Effector memory CD4-positive, alpha-beta T cell (primary cell): ENCODE measurements at regions not wholly inside any gene's neighbourhood (a gene's known extent, or its start where the extent isn't known, plus 50 kb on each side); places are given as distances from the start of the nearest gene placed in this dataset.

ENCODE experiments used
- DNase-seq, 3 donors: peaks; one replicate each; pipeline ENCODE4 v3.0.0-alpha.2; 2020
- H3K27ac ChIP-seq: 2 replicates; pipeline ENCODE4 v1.7.0; 2013; ENCODE audit warnings: mild to moderate bottlenecking, low read length, moderate library complexity; ENCODE audit not compliant: insufficient read depth, poor library complexity, severe bottlenecking
- H3K27me3 ChIP-seq: replicated peaks from 2 replicates; pipeline ENCODE4 v1.7.0; 2013; ENCODE audit warnings: mild to moderate bottlenecking, low read length; ENCODE audit not compliant: insufficient read depth, control insufficient read depth, poor library complexity, severe bottlenecking
- H3K36me3 ChIP-seq: 2 replicates; pipeline ENCODE4 v1.7.0; 2013; ENCODE audit warnings: mild to moderate bottlenecking, low read length, moderate library complexity; ENCODE audit not compliant: control insufficient read depth, insufficient read depth
- H3K4me1 ChIP-seq: 2 replicates; pipeline ENCODE4 v1.7.0; 2013; ENCODE audit warnings: low read length, mild to moderate bottlenecking; ENCODE audit not compliant: control insufficient read depth, insufficient read depth, poor library complexity, severe bottlenecking
- H3K4me3 ChIP-seq: 2 replicates; pipeline ENCODE4 v1.7.0; 2013; ENCODE audit warnings: low read length, low read depth, mild to moderate bottlenecking; ENCODE audit not compliant: insufficient read depth, poor library complexity, severe bottlenecking
- H3K9me3 ChIP-seq: 2 replicates; pipeline ENCODE4 v1.7.0; 2013; ENCODE audit warnings: mild to moderate bottlenecking, low read length, moderate library complexity; ENCODE audit not compliant: control insufficient read depth

- H3K4me3 ChIP-seq = no peak overlapping the region
- no peaks in the 10 kb centered on the region for H3K27me3 ChIP-seq
- no peaks in the 10 kb centered on the region for H3K9me3 ChIP-seq
- no peak for DNase-seq
- no peak overlapping the region for H3K27ac ChIP-seq
- H3K36me3 ChIP-seq = no peaks in the 10 kb centered on the region
- H3K4me1 ChIP-seq = no peaks in the 10 kb centered on the region
Measured at GRCh38 chr15:97053635-97054034, 723.1 kb downstream of the NR2F2 start.

- no peaks in the 10 kb centered on the region for H3K27me3 ChIP-seq
- no peak overlapping the region for H3K4me3 ChIP-seq
- DNase-seq = no peak
- H3K36me3 ChIP-seq = no peaks in the 10 kb centered on the region
- H3K27ac ChIP-seq = no peak overlapping the region
- H3K4me1 ChIP-seq = no peaks in the 10 kb centered on the region
- H3K9me3 ChIP-seq = no peaks in the 10 kb centered on the region
Measured at GRCh38 chr15:97057503-97057902, 727.0 kb downstream of the NR2F2 start.

GRCh38 chr15:97059281-97059680 lies 728.8 kb downstream of the NR2F2 start:
- H3K27me3 ChIP-seq = no peaks in the 10 kb centered on the region
- H3K4me3 ChIP-seq = no peak overlapping the region
- H3K4me1 ChIP-seq = no peaks in the 10 kb centered on the region
- H3K9me3 ChIP-seq = no peaks in the 10 kb centered on the region
- no peak overlapping the region for H3K27ac ChIP-seq
- no peak for DNase-seq
- no peaks in the 10 kb centered on the region for H3K36me3 ChIP-seq

- H3K36me3 ChIP-seq = no peaks in the 10 kb centered on the region
- H3K9me3 ChIP-seq = no peaks in the 10 kb centered on the region
- no peak overlapping the region for H3K4me3 ChIP-seq
- no peak for DNase-seq
- H3K27me3 ChIP-seq = no peaks in the 10 kb centered on the region
- no peaks in the 10 kb centered on the region for H3K4me1 ChIP-seq
- no peak overlapping the region for H3K27ac ChIP-seq
Measured at GRCh38 chr15:97061392-97061791, 730.9 kb downstream of the NR2F2 start.

- no peaks in the 10 kb centered on the region for H3K27me3 ChIP-seq
- no peak overlapping the region for H3K27ac ChIP-seq
- DNase-seq = no peak
- H3K36me3 ChIP-seq = no peaks in the 10 kb centered on the region
- no peak overlapping the region for H3K4me3 ChIP-seq
- H3K4me1 ChIP-seq = no peaks in the 10 kb centered on the region
- H3K9me3 ChIP-seq = peaks cover 4% of the 10 kb centered on the region
Measured at GRCh38 chr15:97071668-97072067, 741.2 kb downstream of the NR2F2 start.

- Histone ChIP-seq H3K27me3 (no peaks in the 10 kb centered on the region), H3K4me1 (no peaks in the 10 kb centered on the region), H3K36me3 (no peaks in the 10 kb centered on the region), H3K27ac (no peak overlapping the region), H3K9me3 (peaks cover 4% of the 10 kb centered on the region), H3K4me3 (no peak overlapping the region)
- no peak for DNase-seq
Measured at GRCh38 chr15:97072545-97072944, 742.0 kb downstream of the NR2F2 start.

GRCh38 chr15:97076011-97076410 lies 745.5 kb downstream of the NR2F2 start:
- no peaks in the 10 kb centered on the region for H3K27me3 ChIP-seq
- H3K36me3 ChIP-seq = no peaks in the 10 kb centered on the region
- DNase-seq = no peak
- H3K4me1 ChIP-seq = no peaks in the 10 kb centered on the region
- no peak overlapping the region for H3K27ac ChIP-seq
- H3K4me3 ChIP-seq = no peak overlapping the region
- no peaks in the 10 kb centered on the region for H3K9me3 ChIP-seq

- DNase-seq = no peak
- H3K4me3 ChIP-seq = no peak overlapping the region
- no peaks in the 10 kb centered on the region for H3K36me3 ChIP-seq
- no peaks in the 10 kb centered on the region for H3K9me3 ChIP-seq
- no peaks in the 10 kb centered on the region for H3K4me1 ChIP-seq
- H3K27ac ChIP-seq = no peak overlapping the region
- no peaks in the 10 kb centered on the region for H3K27me3 ChIP-seq
Measured at GRCh38 chr15:97077975-97078374, 747.5 kb downstream of the NR2F2 start.

- Histone ChIP-seq H3K9me3 (no peaks in the 10 kb centered on the region), H3K4me1 (no peaks in the 10 kb centered on the region), H3K27ac (no peak overlapping the region), H3K36me3 (no peaks in the 10 kb centered on the region), H3K27me3 (no peaks in the 10 kb centered on the region), H3K4me3 (no peak overlapping the region)
- no peak for DNase-seq
Measured at GRCh38 chr15:97078591-97078990, 748.1 kb downstream of the NR2F2 start.

- no peaks in the 10 kb centered on the region for H3K27me3 ChIP-seq
- no peak for DNase-seq
- H3K4me3 ChIP-seq = no peak overlapping the region
- H3K4me1 ChIP-seq = no peaks in the 10 kb centered on the region
- no peaks in the 10 kb centered on the region for H3K9me3 ChIP-seq
- no peak overlapping the region for H3K27ac ChIP-seq
- H3K36me3 ChIP-seq = no peaks in the 10 kb centered on the region
Measured at GRCh38 chr15:97081666-97082226, 751.2 kb downstream of the NR2F2 start.

- no peaks in the 10 kb centered on the region for H3K9me3 ChIP-seq
Measured at GRCh38 chr15:97082830-97083229, 752.3 kb downstream of the NR2F2 start.

More at GRCh38 chr15:97082830-97083229, 752.3 kb downstream of the NR2F2 start:
- Histone ChIP-seq H3K4me1 (no peaks in the 10 kb centered on the region), H3K27me3 (no peaks in the 10 kb centered on the region), H3K36me3 (no peaks in the 10 kb centered on the region), H3K4me3 (no peak overlapping the region), H3K27ac (no peak overlapping the region)
- no peak for DNase-seq
